Panc1 (cell line): ENCODE measurements at regions not wholly inside any gene's neighbourhood (a gene's known extent, or its start where the extent isn't known, plus 50 kb on each side); places are given as distances from the start of the nearest gene placed in this dataset.

Experiments used
- CTCF ChIP-seq: fragments of 450-650 bp; IDR thresholded peaks from 2 replicates; pipeline ENCODE4 v1.5.1; 2017; ENCODE audit warnings: mild to moderate bottlenecking
- POLR2AphosphoS5 ChIP-seq: IDR thresholded peaks from 2 replicates; pipeline ENCODE4 v1.6.1; 2012; ENCODE audit warnings: mild to moderate bottlenecking, low read depth, low read length, moderate library complexity
- TCF7L2 ChIP-seq: IDR thresholded peaks from 2 replicates; pipeline ENCODE4 v1.6.1; 2011; ENCODE audit warnings: mild to moderate bottlenecking, low read depth, low read length, inconsistent platforms
- TF ChIP-seq, protein P1 (sequence below), 2 experiments: IDR thresholded peaks; 2 replicates each; pipeline ENCODE4 v1.6.1; 2011 to 2012; ENCODE audit warnings: low read depth in 2 of 2, control low read depth in 1 of 2, low read length in 1 of 2, mild to moderate bottlenecking in 1 of 2, moderate library complexity in 1 of 2; ENCODE audit not compliant: insufficient read depth in 1 of 2

DNA sequence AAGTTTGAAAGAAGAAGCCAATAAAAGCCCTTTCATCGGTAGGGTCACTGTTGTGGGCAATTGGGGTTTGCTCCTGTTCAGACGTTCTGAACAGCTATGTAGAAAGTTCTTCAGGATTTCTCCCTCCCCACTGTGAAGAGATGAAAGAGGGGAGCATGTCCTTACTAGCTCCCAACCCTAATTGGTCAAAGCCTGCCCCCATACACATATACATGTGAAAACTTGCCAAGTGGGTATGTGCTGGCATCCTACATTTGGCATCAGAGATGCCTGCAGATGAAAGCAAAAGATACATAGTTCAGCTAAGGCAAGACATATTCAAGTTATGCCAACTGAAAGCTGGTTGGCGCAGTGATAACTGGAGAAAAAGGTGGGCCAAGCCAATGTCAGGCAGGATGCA, 363.1 kb upstream of the DACH1 start:
- TF ChIP-seq, protein P1, sequence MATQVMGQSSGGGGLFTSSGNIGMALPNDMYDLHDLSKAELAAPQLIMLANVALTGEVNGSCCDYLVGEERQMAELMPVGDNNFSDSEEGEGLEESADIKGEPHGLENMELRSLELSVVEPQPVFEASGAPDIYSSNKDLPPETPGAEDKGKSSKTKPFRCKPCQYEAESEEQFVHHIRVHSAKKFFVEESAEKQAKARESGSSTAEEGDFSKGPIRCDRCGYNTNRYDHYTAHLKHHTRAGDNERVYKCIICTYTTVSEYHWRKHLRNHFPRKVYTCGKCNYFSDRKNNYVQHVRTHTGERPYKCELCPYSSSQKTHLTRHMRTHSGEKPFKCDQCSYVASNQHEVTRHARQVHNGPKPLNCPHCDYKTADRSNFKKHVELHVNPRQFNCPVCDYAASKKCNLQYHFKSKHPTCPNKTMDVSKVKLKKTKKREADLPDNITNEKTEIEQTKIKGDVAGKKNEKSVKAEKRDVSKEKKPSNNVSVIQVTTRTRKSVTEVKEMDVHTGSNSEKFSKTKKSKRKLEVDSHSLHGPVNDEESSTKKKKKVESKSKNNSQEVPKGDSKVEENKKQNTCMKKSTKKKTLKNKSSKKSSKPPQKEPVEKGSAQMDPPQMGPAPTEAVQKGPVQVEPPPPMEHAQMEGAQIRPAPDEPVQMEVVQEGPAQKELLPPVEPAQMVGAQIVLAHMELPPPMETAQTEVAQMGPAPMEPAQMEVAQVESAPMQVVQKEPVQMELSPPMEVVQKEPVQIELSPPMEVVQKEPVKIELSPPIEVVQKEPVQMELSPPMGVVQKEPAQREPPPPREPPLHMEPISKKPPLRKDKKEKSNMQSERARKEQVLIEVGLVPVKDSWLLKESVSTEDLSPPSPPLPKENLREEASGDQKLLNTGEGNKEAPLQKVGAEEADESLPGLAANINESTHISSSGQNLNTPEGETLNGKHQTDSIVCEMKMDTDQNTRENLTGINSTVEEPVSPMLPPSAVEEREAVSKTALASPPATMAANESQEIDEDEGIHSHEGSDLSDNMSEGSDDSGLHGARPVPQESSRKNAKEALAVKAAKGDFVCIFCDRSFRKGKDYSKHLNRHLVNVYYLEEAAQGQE (IDR thresholded peaks at IDR 0.05; ENCODE audit: insufficient read depth in 1 of 2, low read depth in 2 of 2, low read length in 1 of 2), result no peak
- TF ChIP-seq CTCF (no peak), POLR2AphosphoS5 (no peak), TCF7L2 (no peak)
